ENCODE measurements at regions not wholly inside any gene's neighbourhood (a gene's known extent, or its start where the extent isn't known, plus 50 kb on each side); places are given as distances from the start of the nearest gene placed in this dataset.

DNA sequence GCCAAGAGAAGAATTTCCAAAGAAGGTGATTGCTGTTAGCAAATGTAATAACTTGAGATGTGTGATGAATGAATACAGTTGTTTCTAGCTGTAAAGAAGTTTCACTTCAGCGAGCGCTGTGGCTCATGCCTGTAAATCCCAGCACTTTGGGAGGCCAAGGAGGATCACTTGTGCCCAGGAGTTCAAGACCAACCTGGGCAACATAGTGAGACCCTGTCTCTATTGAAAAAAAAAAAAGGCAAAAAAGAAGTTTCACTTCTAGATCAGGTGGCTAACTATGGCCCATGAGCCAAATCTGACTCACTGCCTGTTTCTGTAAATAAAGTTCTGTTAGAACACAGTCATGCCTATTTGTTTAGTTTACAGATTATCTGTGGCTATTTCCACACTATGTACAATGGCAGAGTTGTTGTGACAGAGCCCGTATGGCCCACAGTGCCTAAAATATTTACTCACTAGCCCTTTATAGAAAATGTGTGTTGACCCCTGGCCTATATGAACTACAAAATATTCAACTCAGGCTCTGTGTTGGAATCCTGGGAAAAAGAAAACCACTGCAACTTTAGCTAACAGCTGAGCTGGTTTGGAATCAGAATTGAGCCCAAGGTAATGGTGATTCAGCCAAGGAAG, 54.1 kb upstream of the PRPS1 start:
- DNase-seq (no peak), FAIRE-seq (no peak)
- TF ChIP-seq, protein P1, sequence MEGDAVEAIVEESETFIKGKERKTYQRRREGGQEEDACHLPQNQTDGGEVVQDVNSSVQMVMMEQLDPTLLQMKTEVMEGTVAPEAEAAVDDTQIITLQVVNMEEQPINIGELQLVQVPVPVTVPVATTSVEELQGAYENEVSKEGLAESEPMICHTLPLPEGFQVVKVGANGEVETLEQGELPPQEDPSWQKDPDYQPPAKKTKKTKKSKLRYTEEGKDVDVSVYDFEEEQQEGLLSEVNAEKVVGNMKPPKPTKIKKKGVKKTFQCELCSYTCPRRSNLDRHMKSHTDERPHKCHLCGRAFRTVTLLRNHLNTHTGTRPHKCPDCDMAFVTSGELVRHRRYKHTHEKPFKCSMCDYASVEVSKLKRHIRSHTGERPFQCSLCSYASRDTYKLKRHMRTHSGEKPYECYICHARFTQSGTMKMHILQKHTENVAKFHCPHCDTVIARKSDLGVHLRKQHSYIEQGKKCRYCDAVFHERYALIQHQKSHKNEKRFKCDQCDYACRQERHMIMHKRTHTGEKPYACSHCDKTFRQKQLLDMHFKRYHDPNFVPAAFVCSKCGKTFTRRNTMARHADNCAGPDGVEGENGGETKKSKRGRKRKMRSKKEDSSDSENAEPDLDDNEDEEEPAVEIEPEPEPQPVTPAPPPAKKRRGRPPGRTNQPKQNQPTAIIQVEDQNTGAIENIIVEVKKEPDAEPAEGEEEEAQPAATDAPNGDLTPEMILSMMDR (IDR thresholded peaks at IDR 0.05; ENCODE audit: borderline replicate concordance, extremely low read depth, insufficient read depth), result no peak
- Histone ChIP-seq H3K4me3 (ENCODE audit: low read length in 3 of 3) (no peak overlapping the region), H3K9ac (ENCODE audit: low read length in 3 of 3) (no peak overlapping the region), H3K9me3 (ENCODE audit: control insufficient read depth in 2 of 3, insufficient read depth in 1 of 3, low read length in 3 of 3) (no peaks in the 10 kb centered on the region), H3K27me3 (ENCODE audit: control insufficient read depth, insufficient read depth, low read length) (no peaks in the 10 kb centered on the region), H3K4me1 (ENCODE audit: control insufficient read depth in 2 of 3, insufficient read depth in 2 of 3, low read depth in 1 of 3, low read length in 3 of 3) (no peaks in the 10 kb centered on the region), H3K27ac (ENCODE audit: low read depth in 2 of 2, low read length in 2 of 2) (no peak overlapping the region), H3K36me3 (ENCODE audit: control insufficient read depth in 2 of 3, insufficient read depth in 3 of 3, low read length in 3 of 3) (no peaks in the 10 kb centered on the region)
- intact Hi-C loops (cut with DNase I), result no loop called here

DNA sequence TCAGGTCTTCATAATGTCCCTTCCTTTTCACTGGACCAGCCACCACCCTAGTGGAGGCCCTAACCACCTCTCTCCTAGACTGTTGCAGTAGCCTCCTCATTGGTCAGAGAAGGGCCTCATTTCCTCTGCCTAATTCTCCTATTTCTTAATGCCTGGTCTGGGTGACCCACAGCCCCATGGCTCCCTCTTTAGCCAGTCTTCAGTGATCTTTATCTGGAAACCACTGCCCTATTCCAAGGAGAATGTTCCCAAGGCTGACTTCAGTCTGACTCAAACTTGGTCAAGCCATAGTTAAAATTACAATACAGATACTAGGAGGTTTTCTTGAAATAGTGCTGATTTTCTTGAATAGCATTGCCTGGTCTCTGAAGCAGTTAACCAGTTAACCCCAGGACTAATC, 53.6 kb upstream of the PRPS1 start:
- Histone ChIP-seq H3K4me3 (ENCODE audit: low read length in 3 of 3) (no peak overlapping the region), H3K9ac (ENCODE audit: low read length in 3 of 3) (no peak overlapping the region), H3K9me3 (ENCODE audit: control insufficient read depth in 2 of 3, insufficient read depth in 1 of 3, low read length in 3 of 3) (no peaks in the 10 kb centered on the region), H3K27ac (ENCODE audit: low read depth in 2 of 2, low read length in 2 of 2) (no peak overlapping the region), H3K36me3 (ENCODE audit: control insufficient read depth in 2 of 3, insufficient read depth in 3 of 3, low read length in 3 of 3) (no peaks in the 10 kb centered on the region), H3K27me3 (ENCODE audit: control insufficient read depth, insufficient read depth, low read length) (no peaks in the 10 kb centered on the region), H3K4me1 (ENCODE audit: control insufficient read depth in 2 of 3, insufficient read depth in 2 of 3, low read depth in 1 of 3, low read length in 3 of 3) (no peaks in the 10 kb centered on the region)
- intact Hi-C loops (cut with DNase I), result no loop called here
- no peak for FAIRE-seq
- no peak for DNase-seq
- TF ChIP-seq, protein P1 (IDR thresholded peaks at IDR 0.05; ENCODE audit: borderline replicate concordance, extremely low read depth, insufficient read depth), result no peak

DNA sequence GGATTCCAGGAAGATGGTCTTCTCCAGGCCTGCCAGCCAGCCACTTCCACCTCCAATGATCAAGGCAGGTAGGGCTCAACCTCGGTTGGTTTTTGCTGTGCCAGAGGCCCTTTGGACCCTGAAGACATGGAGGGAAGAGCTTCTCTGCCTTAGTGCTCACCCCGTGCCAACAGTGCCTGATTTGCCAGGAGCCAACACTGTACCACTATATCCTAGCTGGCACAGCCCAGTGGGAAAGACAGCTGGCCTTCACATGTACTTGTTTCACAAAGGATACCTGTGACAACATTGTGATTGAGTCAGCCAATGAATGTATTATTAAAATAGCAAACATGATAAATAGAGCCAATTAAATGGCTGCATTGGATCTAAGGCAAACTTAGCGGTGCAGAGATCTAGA, 51.9 kb upstream of the PRPS1 start:
- Histone ChIP-seq H3K36me3 (ENCODE audit: control insufficient read depth in 2 of 3, insufficient read depth in 3 of 3, low read length in 3 of 3) (no peaks in the 10 kb centered on the region), H3K4me3 (ENCODE audit: low read length in 3 of 3) (no peak overlapping the region), H3K27me3 (ENCODE audit: control insufficient read depth, insufficient read depth, low read length) (no peaks in the 10 kb centered on the region), H3K9me3 (ENCODE audit: control insufficient read depth in 2 of 3, insufficient read depth in 1 of 3, low read length in 3 of 3) (no peaks in the 10 kb centered on the region), H3K9ac (ENCODE audit: low read length in 3 of 3) (no peak overlapping the region), H3K27ac (ENCODE audit: low read depth in 2 of 2, low read length in 2 of 2) (no peak overlapping the region), H3K4me1 (ENCODE audit: control insufficient read depth in 2 of 3, insufficient read depth in 2 of 3, low read depth in 1 of 3, low read length in 3 of 3) (no peaks in the 10 kb centered on the region)
- FAIRE-seq (no peak), DNase-seq (no peak)
- TF ChIP-seq, protein P1 (IDR thresholded peaks at IDR 0.05; ENCODE audit: borderline replicate concordance, extremely low read depth, insufficient read depth), result no peak
- intact Hi-C loops (cut with DNase I), result no loop called here

DNA sequence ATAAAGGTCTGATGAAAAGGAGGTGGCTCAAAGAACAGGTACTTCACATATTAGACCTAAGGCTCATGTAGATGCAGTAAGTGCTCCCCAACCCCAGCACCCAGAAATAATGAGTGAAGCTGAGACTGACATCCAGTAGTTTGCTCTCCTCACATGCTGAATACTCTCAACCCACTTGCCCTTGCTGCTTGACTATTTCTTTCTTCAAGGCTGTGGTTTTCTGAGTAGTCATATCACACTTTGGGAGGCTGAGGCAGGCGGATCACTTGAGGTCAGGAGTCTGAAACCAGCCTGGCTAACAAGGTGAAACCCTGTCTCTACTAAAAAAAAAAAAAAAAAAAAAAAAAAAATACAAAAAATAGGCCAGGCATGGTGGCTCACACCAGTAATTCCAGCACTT, 51.5 kb upstream of the PRPS1 start:
- no peak overlapping the region for H3K9ac ChIP-seq (ENCODE audit: low read length in 3 of 3)
- no peaks in the 10 kb centered on the region for H3K4me1 ChIP-seq (ENCODE audit: control insufficient read depth in 2 of 3, insufficient read depth in 2 of 3, low read depth in 1 of 3, low read length in 3 of 3)
- no peak for DNase-seq
- no peaks in the 10 kb centered on the region for H3K36me3 ChIP-seq (ENCODE audit: control insufficient read depth in 2 of 3, insufficient read depth in 3 of 3, low read length in 3 of 3)
- no peaks in the 10 kb centered on the region for H3K9me3 ChIP-seq (ENCODE audit: control insufficient read depth in 2 of 3, insufficient read depth in 1 of 3, low read length in 3 of 3)
- intact Hi-C loops (cut with DNase I), result no loop called here
- TF ChIP-seq, protein P1 (IDR thresholded peaks at IDR 0.05; ENCODE audit: borderline replicate concordance, extremely low read depth, insufficient read depth), result no peak
- H3K27ac ChIP-seq (ENCODE audit: low read depth in 2 of 2, low read length in 2 of 2), result no peak overlapping the region
- no peaks in the 10 kb centered on the region for H3K27me3 ChIP-seq (ENCODE audit: control insufficient read depth, insufficient read depth, low read length)
- no peak overlapping the region for H3K4me3 ChIP-seq (ENCODE audit: low read length in 3 of 3)
- FAIRE-seq, result no peak
